ENCODE measurements at regions not wholly inside any gene's neighbourhood (a gene's known extent, or its start where the extent isn't known, plus 50 kb on each side); places are given as distances from the start of the nearest gene placed in this dataset.
A peak's percentile ranks its signal among the peaks of the same experiment; 100 is the strongest.

GRCh38 chr5:51487952-51488351 lies 104.7 kb downstream of the ISL1 start:
- DNase-seq (ENCODE audit: low read depth), result no peak
- H3K4me3 ChIP-seq (ENCODE audit: low read depth, low read length), result no peak overlapping the region
- TF ChIP-seq CTCF (IDR thresholded peaks at IDR 0.05; ENCODE audit: insufficient read depth, low read length, poor library complexity, severe bottlenecking), result no peak
- no peaks in the 10 kb centered on the region for H3K36me3 ChIP-seq (ENCODE audit: control insufficient read depth, insufficient read depth, low read length)
- no peaks in the 10 kb centered on the region for H3K27me3 ChIP-seq (ENCODE audit: control insufficient read depth, insufficient read depth, low read length)

GRCh38 chr5:51488803-51489642 lies 105.8 kb downstream of the ISL1 start:
- H3K36me3 ChIP-seq (ENCODE audit: control insufficient read depth, insufficient read depth, low read length), result no peaks in the 10 kb centered on the region
- DNase-seq (ENCODE audit: low read depth), result no peak
- no peaks in the 10 kb centered on the region for H3K27me3 ChIP-seq (ENCODE audit: control insufficient read depth, insufficient read depth, low read length)
- TF ChIP-seq CTCF (IDR thresholded peaks at IDR 0.05; ENCODE audit: insufficient read depth, low read length, poor library complexity, severe bottlenecking), result no peak
- no peak overlapping the region for H3K4me3 ChIP-seq (ENCODE audit: low read depth, low read length)

GRCh38 chr5:51494821-51495220 lies 111.6 kb downstream of the ISL1 start:
- H3K36me3 ChIP-seq (ENCODE audit: control insufficient read depth, insufficient read depth, low read length), result no peaks in the 10 kb centered on the region
- H3K4me3 ChIP-seq (ENCODE audit: low read depth, low read length), result no peak overlapping the region
- TF ChIP-seq CTCF (IDR thresholded peaks at IDR 0.05; ENCODE audit: insufficient read depth, low read length, poor library complexity, severe bottlenecking), result no peak
- no peak for DNase-seq (ENCODE audit: low read depth)
- no peaks in the 10 kb centered on the region for H3K27me3 ChIP-seq (ENCODE audit: control insufficient read depth, insufficient read depth, low read length)

- Histone ChIP-seq H3K36me3 (ENCODE audit: control insufficient read depth, insufficient read depth, low read length) (no peaks in the 10 kb centered on the region), H3K27me3 (ENCODE audit: control insufficient read depth, insufficient read depth, low read length) (no peaks in the 10 kb centered on the region), H3K4me3 (ENCODE audit: low read depth, low read length) (no peak overlapping the region)
- DNase-seq (ENCODE audit: low read depth), result peak; percentile 88
- no peak for TF ChIP-seq CTCF (IDR thresholded peaks at IDR 0.05; ENCODE audit: insufficient read depth, low read length, poor library complexity, severe bottlenecking)
Measured at GRCh38 chr5:51495672-51496071, 112.4 kb downstream of the ISL1 start.

GRCh38 chr5:51517838-51518237 lies 134.6 kb downstream of the ISL1 start:
- Histone ChIP-seq H3K27me3 (ENCODE audit: control insufficient read depth, insufficient read depth, low read length) (no peaks in the 10 kb centered on the region), H3K4me3 (ENCODE audit: low read depth, low read length) (no peak overlapping the region), H3K36me3 (ENCODE audit: control insufficient read depth, insufficient read depth, low read length) (no peaks in the 10 kb centered on the region)
- DNase-seq (ENCODE audit: low read depth), result no peak
- no peak for TF ChIP-seq CTCF (IDR thresholded peaks at IDR 0.05; ENCODE audit: insufficient read depth, low read length, poor library complexity, severe bottlenecking)

GRCh38 chr5:51518607-51519006 lies 135.4 kb downstream of the ISL1 start:
- Histone ChIP-seq H3K36me3 (ENCODE audit: control insufficient read depth, insufficient read depth, low read length) (no peaks in the 10 kb centered on the region), H3K4me3 (ENCODE audit: low read depth, low read length) (no peak overlapping the region), H3K27me3 (ENCODE audit: control insufficient read depth, insufficient read depth, low read length) (no peaks in the 10 kb centered on the region)
- TF ChIP-seq CTCF (IDR thresholded peaks at IDR 0.05; ENCODE audit: insufficient read depth, low read length, poor library complexity, severe bottlenecking), result no peak
- DNase-seq (ENCODE audit: low read depth), result no peak

Data from kidney epithelial cell (primary cell).